Immature natural killer cell (primary cell): ENCODE measurements at regions not wholly inside any gene's neighbourhood (a gene's known extent, or its start where the extent isn't known, plus 50 kb on each side); places are given as distances from the start of the nearest gene placed in this dataset.

Experiments used
- DNase-seq, 3 donors: peaks; one replicate each; pipeline ENCODE4 v3.0.0; 2022; ENCODE audit warnings: mixed read lengths in 1 of 3
- H3K27ac Mint-ChIP-seq, 6 donors: one replicate each; pipeline ENCODE4 v1.8.0; 2020; ENCODE audit warnings: mixed read lengths in 6 of 6, mild to moderate bottlenecking in 5 of 6, inconsistent platforms in 4 of 6, moderate library complexity in 3 of 6
- H3K27me3 Mint-ChIP-seq, 3 donors: one replicate each; pipeline ENCODE4 v1.8.0; 2020 to 2021; ENCODE audit warnings: low read depth in 3 of 3, mild to moderate bottlenecking in 3 of 3, mixed read lengths in 3 of 3, moderate library complexity in 3 of 3, inconsistent platforms in 1 of 3
- H3K36me3 Mint-ChIP-seq, 3 donors: one replicate each; pipeline ENCODE4 v1.8.0; 2020; ENCODE audit warnings: mixed read lengths in 3 of 3, inconsistent platforms in 2 of 3, mild to moderate bottlenecking in 2 of 3
- H3K4me1 Mint-ChIP-seq, 2 donors: one replicate each; pipeline ENCODE4 v1.8.0; 2020; ENCODE audit warnings: inconsistent platforms in 2 of 2, mild to moderate bottlenecking in 2 of 2, mixed read lengths in 2 of 2, moderate library complexity in 1 of 2
- H3K4me3 Mint-ChIP-seq, 5 donors: one replicate each; pipeline ENCODE4 v1.8.0; 2020; ENCODE audit warnings: mild to moderate bottlenecking in 5 of 5, mixed read lengths in 5 of 5, inconsistent platforms in 3 of 5, moderate library complexity in 3 of 5
- H3K9me3 Mint-ChIP-seq, 6 donors: one replicate each; pipeline ENCODE4 v1.8.0; 2020; ENCODE audit warnings: mild to moderate bottlenecking in 6 of 6, mixed read lengths in 6 of 6, inconsistent platforms in 4 of 6, moderate library complexity in 3 of 6

- H3K36me3 Mint-ChIP-seq = no peaks in the 10 kb centered on the region
- H3K9me3 Mint-ChIP-seq = no peaks in the 10 kb centered on the region
- no peak overlapping the region for H3K4me3 Mint-ChIP-seq
- no peak overlapping the region for H3K27ac Mint-ChIP-seq
- peaks cover 0 to 2% (median 0%) of the 10 kb centered on the region in 3 donors for H3K27me3 Mint-ChIP-seq
- DNase-seq = no peak
- H3K4me1 Mint-ChIP-seq = no peaks in the 10 kb centered on the region
These were observed 175.2 kb upstream of the CITED2 start for GRCh38 chr6:139549561-139550070.

DNA sequence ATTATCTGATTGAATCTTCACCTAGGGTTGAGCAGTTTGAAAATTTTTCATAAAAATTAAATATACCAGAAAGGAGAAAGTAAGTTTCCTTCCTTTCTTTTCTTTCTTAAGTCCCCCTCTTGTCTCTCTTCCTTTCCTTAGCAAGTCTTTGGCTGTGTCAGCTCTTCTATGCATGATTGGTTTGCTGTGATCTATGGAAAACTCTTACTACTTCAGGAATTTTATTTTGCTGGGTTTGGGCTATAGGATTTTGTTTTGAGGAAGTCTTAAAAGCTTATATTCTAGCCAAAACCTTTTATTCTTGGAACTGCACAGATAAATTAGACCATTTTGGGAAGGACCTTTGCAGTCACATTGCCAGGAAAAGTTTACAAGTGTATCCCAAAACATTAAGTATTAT is 173.4 kb upstream of the CITED2 start:
- no peak for DNase-seq
- Mint-ChIP-seq H3K27me3 (peaks cover 0 to 2% (median 0%) of the 10 kb centered on the region in 3 donors), H3K9me3 (no peaks in the 10 kb centered on the region), H3K4me3 (no peak overlapping the region), H3K27ac (no peak overlapping the region), H3K4me1 (no peaks in the 10 kb centered on the region), H3K36me3 (no peaks in the 10 kb centered on the region)

DNA sequence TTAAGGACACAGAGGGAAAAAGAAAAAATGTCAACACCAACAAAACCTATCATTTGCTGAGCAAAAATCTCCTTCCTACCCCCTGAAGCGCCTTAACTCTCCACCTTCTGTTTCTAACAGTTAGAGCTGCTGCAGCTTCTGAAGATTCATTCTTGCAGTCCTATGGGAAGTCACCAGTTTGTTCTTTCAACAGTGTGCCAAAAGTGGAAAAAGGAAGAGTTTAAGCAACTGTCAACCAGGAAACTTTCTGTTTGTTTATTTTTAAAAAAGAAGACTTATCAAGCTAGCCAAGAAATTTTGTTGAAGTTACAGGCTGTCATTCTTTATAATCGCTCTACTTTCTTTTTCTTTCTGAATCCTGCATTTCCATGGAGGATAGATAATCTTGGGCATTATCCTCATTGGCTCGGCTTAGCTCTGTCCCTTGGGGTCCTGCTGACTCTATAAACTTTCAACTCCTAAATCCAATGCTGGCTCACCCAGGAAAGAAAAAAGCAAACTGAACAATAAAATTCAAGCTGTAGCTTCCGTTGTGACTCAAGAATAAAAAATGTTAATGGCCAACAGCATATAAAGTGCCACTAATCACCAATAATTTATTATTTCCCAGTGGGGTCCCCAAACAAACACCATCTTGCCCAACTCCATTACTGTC is 172.8 kb upstream of the CITED2 start:
- Mint-ChIP-seq H3K36me3 (no peaks in the 10 kb centered on the region), H3K9me3 (no peaks in the 10 kb centered on the region), H3K4me1 (no peaks in the 10 kb centered on the region), H3K27me3 (peaks cover 0 to 2% (median 0%) of the 10 kb centered on the region in 3 donors), H3K4me3 (no peak overlapping the region), H3K27ac (no peak overlapping the region)
- no peak for DNase-seq

DNA sequence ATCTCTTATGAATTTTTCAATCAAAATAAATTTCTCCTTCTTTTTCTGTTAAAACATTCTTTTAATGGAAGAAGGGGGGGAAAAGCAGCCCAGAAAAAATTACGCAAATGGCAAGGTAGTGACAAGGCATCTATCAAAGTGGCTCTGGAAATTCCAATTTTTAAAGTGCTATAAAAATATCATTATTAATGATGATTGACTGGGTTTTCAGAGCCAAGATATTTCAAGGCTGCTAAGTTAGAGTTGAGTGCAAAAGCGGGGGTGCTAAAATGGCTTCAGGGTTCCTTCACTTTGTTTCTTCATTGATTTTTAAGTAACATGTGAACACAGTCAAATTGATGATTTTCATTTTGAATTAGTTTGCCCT is 171.6 kb upstream of the CITED2 start:
- peaks cover 0 to 2% (median 0%) of the 10 kb centered on the region in 3 donors for H3K27me3 Mint-ChIP-seq
- H3K4me1 Mint-ChIP-seq = peaks cover 0 to 1% of the 10 kb centered on the region in 2 donors
- H3K9me3 Mint-ChIP-seq = no peaks in the 10 kb centered on the region
- H3K4me3 Mint-ChIP-seq = no peak overlapping the region
- H3K27ac Mint-ChIP-seq = no peak overlapping the region
- H3K36me3 Mint-ChIP-seq = no peaks in the 10 kb centered on the region
- DNase-seq = no peak

DNA sequence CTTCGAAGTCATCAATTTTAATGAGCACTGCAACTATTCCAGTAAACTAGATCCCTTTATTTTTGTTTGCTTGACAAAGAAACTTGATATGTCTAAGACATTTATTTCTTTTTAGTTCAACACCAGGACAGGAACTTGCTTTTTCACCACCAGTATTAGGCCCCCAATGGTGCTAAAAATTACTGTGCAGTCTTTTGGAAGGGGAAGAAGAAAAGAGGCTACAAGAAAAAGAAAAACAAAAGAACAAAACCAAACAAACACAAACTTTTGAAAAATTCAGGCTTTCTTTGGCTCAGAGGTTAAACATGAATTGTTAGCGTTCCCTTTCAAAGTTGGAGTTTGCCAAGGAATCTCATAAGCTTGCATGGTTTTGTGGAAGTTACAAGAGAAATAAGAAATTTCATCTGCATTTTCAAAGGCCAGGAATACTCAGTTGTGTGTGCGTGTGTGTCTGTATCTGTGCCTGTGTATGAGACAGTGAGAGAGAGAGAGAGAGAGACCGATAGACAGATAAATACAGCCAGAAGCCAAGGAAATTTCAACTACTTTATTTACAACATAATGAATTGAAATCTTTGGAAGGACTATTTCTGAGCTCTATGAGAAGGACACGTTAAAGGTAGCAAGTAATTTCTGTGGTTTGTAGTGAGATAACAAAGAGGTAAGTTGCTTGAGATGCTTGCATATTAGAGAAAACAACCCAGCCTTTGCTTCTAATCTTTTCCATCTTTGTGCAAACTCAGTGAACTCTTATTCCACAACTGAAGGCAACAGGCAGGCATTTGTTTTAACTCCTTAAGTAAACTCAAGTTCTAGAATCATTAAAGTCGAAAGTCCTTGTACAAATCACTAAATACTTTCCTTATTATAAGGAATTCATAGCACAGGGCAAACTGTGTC is 171.0 kb upstream of the CITED2 start:
- H3K27me3 Mint-ChIP-seq = peaks cover 0 to 2% (median 0%) of the 10 kb centered on the region in 3 donors
- no peaks in the 10 kb centered on the region for H3K36me3 Mint-ChIP-seq
- H3K4me1 Mint-ChIP-seq = peaks cover 6 to 8% of the 10 kb centered on the region in 2 donors
- no peaks in the 10 kb centered on the region for H3K9me3 Mint-ChIP-seq
- no peak overlapping the region for H3K4me3 Mint-ChIP-seq
- DNase-seq = no peak
- no peak overlapping the region for H3K27ac Mint-ChIP-seq

DNA sequence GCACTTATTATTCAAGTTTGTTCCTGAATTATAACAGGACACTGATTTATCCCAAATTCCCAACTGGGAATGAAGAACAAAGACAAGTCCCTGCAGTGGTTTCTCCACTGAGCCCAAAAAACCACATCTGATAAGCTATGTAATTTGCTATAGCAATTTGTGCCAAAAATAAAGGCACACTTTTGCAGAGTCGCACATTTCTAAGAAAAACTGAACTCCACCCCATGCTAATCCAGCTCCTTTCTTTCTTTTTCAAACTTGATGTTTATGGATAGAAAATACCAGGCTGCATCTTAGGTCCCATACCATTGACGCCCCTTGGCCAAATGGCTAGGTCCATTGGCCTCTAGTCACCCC is 170.2 kb upstream of the CITED2 start:
- Mint-ChIP-seq H3K4me1 (peaks cover 14 to 15% of the 10 kb centered on the region in 2 donors), H3K27me3 (peaks cover 0 to 2% (median 0%) of the 10 kb centered on the region in 3 donors), H3K4me3 (no peak overlapping the region), H3K9me3 (no peaks in the 10 kb centered on the region), H3K27ac (no peak overlapping the region), H3K36me3 (no peaks in the 10 kb centered on the region)
- no peak for DNase-seq

DNA sequence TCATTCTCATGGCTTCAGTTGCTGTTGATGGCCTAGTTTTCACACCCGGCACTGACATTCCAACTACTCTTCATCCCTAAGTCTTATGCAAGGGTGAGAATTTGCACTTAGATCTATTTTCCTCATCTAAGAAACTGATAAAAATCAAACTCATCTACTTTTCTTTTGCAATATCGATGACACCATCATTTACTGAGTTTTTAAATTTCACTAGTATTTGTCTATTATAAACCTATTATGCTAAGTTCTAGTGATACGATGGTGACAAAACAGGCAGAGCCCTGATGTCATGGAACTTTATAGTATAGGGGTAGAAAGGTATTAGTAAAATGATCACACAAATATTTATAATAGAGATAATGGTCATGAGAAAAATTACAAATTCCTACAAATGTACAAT is 167.9 kb upstream of the CITED2 start:
- no peaks in the 10 kb centered on the region for H3K27me3 Mint-ChIP-seq
- DNase-seq = no peak
- H3K9me3 Mint-ChIP-seq = no peaks in the 10 kb centered on the region
- H3K36me3 Mint-ChIP-seq = no peaks in the 10 kb centered on the region
- H3K4me3 Mint-ChIP-seq = no peak overlapping the region
- no peak overlapping the region for H3K27ac Mint-ChIP-seq
- peaks cover 18 to 25% of the 10 kb centered on the region in 2 donors for H3K4me1 Mint-ChIP-seq

- peak overlapping the region in 3 of 5 donors; percentile 38 to 65 (median 58) for H3K4me3 Mint-ChIP-seq
- H3K4me1 Mint-ChIP-seq = peaks cover 21 to 29% of the 10 kb centered on the region in 2 donors
- no peak for DNase-seq
- no peaks in the 10 kb centered on the region for H3K9me3 Mint-ChIP-seq
- no peaks in the 10 kb centered on the region for H3K36me3 Mint-ChIP-seq
- H3K27me3 Mint-ChIP-seq = no peaks in the 10 kb centered on the region
- peak overlapping the region in 2 of 6 donors; percentile 76 to 94 for H3K27ac Mint-ChIP-seq
These were observed 166.4 kb upstream of the CITED2 start for GRCh38 chr6:139540894-139541293.

DNA sequence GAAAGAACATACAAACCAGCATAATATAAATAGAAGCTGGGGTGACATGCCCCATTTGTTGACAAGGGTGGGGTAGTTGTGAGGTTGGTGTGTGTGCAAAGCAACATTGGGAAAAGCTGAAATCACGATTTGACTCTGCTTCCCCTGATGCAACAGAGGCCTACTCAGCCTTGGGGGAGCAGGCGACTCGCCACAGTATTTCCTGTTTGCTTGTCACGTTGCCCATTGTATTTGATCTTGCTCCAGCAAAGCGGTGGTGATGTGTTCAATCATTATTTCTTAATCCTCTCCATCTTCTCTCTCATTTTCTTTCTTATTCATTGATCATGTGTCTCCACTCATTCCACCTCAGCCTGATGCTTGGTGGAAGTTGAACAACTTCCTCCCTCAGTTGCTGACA is 165.8 kb upstream of the CITED2 start:
- Mint-ChIP-seq H3K4me1 (peaks cover 22 to 34% of the 10 kb centered on the region in 2 donors), H3K27me3 (no peaks in the 10 kb centered on the region), H3K36me3 (no peaks in the 10 kb centered on the region), H3K4me3 (peak overlapping the region; percentile 33 to 65 (median 47)), H3K27ac (peak overlapping the region in 5 of 6 donors; percentile 56 to 94 (median 80)), H3K9me3 (no peaks in the 10 kb centered on the region)
- peak in 2 of 3 donors; percentile 16 to 43 for DNase-seq

DNA sequence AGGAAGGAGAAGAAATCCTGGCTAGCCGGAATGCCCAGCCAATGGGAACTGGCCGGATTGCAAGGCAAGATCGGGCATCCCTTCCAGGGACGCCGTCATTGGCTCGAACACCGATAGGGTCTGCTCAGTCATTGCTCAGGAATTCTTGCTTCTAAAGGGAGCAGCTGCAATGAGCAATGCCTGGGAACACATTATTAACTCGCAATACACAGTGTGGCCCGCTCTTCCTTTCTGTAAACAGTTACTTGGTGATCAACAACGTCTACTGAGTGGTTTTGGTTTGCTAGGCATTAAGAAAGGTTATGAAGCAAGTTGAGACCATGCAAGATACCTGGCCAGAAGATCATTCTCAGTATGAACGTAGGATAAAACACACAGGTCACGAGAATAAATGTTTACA is 165.4 kb upstream of the CITED2 start:
- H3K4me1 Mint-ChIP-seq = peaks cover 24 to 38% of the 10 kb centered on the region in 2 donors

GRCh38 chr6:139538366-139538765 is 163.9 kb upstream of the CITED2 start:
- Mint-ChIP-seq H3K4me1 (peaks cover 38 to 52% of the 10 kb centered on the region in 2 donors), H3K4me3 (no peak overlapping the region), H3K27me3 (peaks cover 0 to 3% (median 0%) of the 10 kb centered on the region in 3 donors), H3K36me3 (no peaks in the 10 kb centered on the region), H3K27ac (no peak overlapping the region), H3K9me3 (no peaks in the 10 kb centered on the region)
- no peak for DNase-seq

More for the DNA sequence above, 165.4 kb upstream of the CITED2 start:
- peak overlapping the region in 5 of 6 donors; percentile 56 to 94 (median 80) for H3K27ac Mint-ChIP-seq
- no peaks in the 10 kb centered on the region for H3K36me3 Mint-ChIP-seq
- H3K9me3 Mint-ChIP-seq = no peaks in the 10 kb centered on the region
- peak overlapping the region in 3 of 5 donors; percentile 33 to 65 (median 34) for H3K4me3 Mint-ChIP-seq
- no peak for DNase-seq
- no peaks in the 10 kb centered on the region for H3K27me3 Mint-ChIP-seq

DNA sequence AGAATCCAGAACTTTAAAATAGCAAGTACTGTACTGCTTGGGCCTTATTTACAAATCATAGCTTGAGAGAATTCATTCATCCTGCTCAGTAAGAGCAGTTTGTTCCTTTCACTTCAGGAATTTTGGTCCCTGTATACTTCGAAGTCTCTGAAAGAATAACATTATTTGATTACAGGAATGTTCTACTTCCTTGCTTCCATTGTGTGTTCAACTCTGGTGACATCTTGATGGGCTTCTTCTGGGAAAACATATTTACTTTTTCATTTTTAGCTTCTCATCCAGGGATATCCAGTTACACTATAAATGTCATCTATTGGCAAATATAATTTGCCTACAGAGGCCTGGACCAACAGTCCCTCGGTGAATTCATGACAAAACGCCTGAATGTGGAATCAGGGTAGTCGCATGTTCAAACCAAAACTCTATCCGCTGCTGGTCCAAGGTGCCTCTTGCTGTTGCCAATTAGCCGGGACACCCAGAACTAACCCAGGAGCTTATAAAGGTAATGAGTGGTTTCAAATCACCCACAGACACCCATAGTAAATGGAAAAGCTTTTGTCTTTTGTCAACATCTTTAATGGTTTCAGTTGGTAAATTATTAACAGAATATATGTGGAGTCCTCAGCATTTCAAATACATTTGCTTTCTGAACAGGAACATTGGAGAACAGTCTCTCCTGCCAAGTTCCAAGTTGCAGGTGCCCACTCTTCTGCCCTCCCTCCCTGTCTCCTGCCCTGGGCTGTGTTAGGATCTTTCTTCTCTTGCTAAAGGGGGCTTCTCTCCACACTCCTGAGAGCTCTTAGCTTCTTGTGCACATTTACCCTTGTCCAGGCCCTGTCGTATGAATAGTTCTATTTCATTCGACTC is 162.5 kb upstream of the CITED2 start:
- peaks cover 40 to 54% of the 10 kb centered on the region in 2 donors for H3K4me1 Mint-ChIP-seq
- no peaks in the 10 kb centered on the region for H3K36me3 Mint-ChIP-seq
- no peak overlapping the region for H3K27ac Mint-ChIP-seq

DNA sequence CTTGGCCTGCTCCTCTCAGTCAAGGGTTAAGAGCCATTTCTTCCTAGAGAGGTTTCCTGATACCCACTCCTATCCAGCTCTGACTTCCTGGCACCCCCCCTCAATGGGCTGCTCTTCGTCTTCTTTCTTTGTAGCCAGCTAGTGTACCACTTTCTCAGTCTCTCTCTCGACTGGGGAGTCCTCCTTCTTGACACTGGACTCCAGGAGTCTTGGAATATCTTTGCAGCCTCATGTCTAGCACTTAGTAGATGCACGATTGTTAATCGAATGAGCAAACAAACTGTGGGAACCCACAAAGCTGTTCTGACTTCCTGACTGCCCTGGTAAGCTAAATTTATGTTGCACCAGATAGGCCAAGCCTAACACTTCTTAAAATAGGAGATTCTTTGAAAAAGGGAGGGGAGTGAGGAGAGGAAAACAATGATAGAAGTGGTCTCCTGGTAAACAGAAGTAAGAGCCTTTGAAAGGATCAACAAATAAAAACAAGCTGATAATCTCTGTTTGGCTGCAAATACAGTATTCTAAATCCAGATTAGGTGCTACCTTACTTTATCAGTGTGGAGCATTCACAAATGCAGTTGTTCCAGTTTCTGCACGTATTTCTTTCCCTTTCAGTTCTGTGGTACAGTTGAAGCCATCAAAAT is 160.1 kb upstream of the CITED2 start:
- no peaks in the 10 kb centered on the region for H3K36me3 Mint-ChIP-seq
- peak in 1 of 3 donors; percentile 32 for DNase-seq
- peak overlapping the region in 5 of 6 donors; percentile 1 to 87 (median 78) for H3K27ac Mint-ChIP-seq
- peaks cover 0 to 3% (median 2%) of the 10 kb centered on the region in 3 donors for H3K27me3 Mint-ChIP-seq
- no peaks in the 10 kb centered on the region for H3K9me3 Mint-ChIP-seq
- peaks cover 37 to 53% of the 10 kb centered on the region in 2 donors for H3K4me1 Mint-ChIP-seq
- peak overlapping the region; percentile 36 to 68 (median 53) for H3K4me3 Mint-ChIP-seq

More for the DNA sequence above, 162.5 kb upstream of the CITED2 start:
- no peak for DNase-seq
- no peak overlapping the region for H3K4me3 Mint-ChIP-seq
- H3K27me3 Mint-ChIP-seq = peaks cover 0 to 3% (median 0%) of the 10 kb centered on the region in 3 donors
- no peaks in the 10 kb centered on the region for H3K9me3 Mint-ChIP-seq
